Stomach (tissue), 8 donors: ENCODE measurements at regions not wholly inside any gene's neighbourhood (a gene's known extent, or its start where the extent isn't known, plus 50 kb on each side); places are given as distances from the start of the nearest gene placed in this dataset.

Experiments used
- DNase-seq, 2 donors: peaks; one replicate each; pipeline versions ENCODE4 v3.0.0 to v3.0.0-alpha.2; 2013 to 2019
- H3K27ac ChIP-seq, 5 donors: fragments of 200-600 bp in 4 of 5; sonication (generic) in 4 of 5; one replicate each; pipeline ENCODE4 v1.5.1; 2013 to 2019; ENCODE audit warnings: mild to moderate bottlenecking in 1 of 5, moderate library complexity in 1 of 5
- H3K27me3 ChIP-seq, 3 donors: fragments of 200-600 bp; sonication (generic); one replicate each; pipeline ENCODE4 v1.5.1; 2017 to 2019; ENCODE audit warnings: mixed run types in 1 of 3
- H3K36me3 ChIP-seq, 4 donors: fragments of 200-600 bp; sonication (generic); 1 replicate in 3 of 4; 2 replicates in 1 of 4; pipeline ENCODE4 v1.5.1; 2016 to 2019
- H3K4me1 ChIP-seq, 4 donors: fragments of 200-600 bp; sonication (generic); one replicate each; pipeline ENCODE4 v1.5.1; 2016 to 2019
- H3K4me3 ChIP-seq, 4 donors: fragments of 200-600 bp; sonication (generic) in 3 of 4; one replicate each; pipeline ENCODE4 v1.5.1; 2016 to 2019; ENCODE audit warnings: mild to moderate bottlenecking in 1 of 4
- H3K9me3 ChIP-seq, 4 donors: fragments of 200-600 bp; sonication (generic); one replicate each; pipeline ENCODE4 v1.5.1; 2016 to 2019
- EP300 ChIP-seq: sonication (generic); formaldehyde crosslinking; IDR thresholded peaks from one replicate; pipeline ENCODE4 v1.6.1; 2017; ENCODE audit warnings: antibody characterized with exemption
- POLR2A ChIP-seq, 4 donors: fragments of 450-650 bp; IDR thresholded peaks; one replicate each; pipeline ENCODE4 v1.6.1; 2016; ENCODE audit warnings: antibody characterized with exemption in 4 of 4, control low read depth in 2 of 4, mild to moderate bottlenecking in 1 of 4, moderate library complexity in 1 of 4
- POLR2AphosphoS5 ChIP-seq, 3 donors: sonication (generic); formaldehyde crosslinking; IDR thresholded peaks; one replicate each; pipeline ENCODE4 v1.6.1; 2016; ENCODE audit warnings: antibody characterized with exemption in 3 of 3
- WGBS, 5 donors: extraction: QIAGEN DNeasy Blood & Tissue Kit in 3 of 5; methylation state at CpG; one replicate each; pipeline versions ENCODE4 v1.1.5 to v1.1.7; 2013 to 2018; 5-methylcytosine and 5-hydroxymethylcytosine counted together
- intact Hi-C: fragments of 100-400 bp; cut with DNase I; formaldehyde crosslinking; loops from one replicate; pipeline ENCODE4 v1.15.1; 2023; ENCODE audit warnings: low total_unique reads
- TF ChIP-seq, protein P1 (sequence below), 7 experiments: fragments of 450-650 bp in 4 of 7; fragments of 200-600 bp in 3 of 7; sonication (generic) in 3 of 7; IDR thresholded peaks; one replicate each; pipeline ENCODE4 v1.5.1; 2016 to 2019; ENCODE audit warnings: antibody characterized with exemption in 7 of 7, control low read depth in 2 of 7, mild to moderate bottlenecking in 1 of 7
- donor health status: healthy with polysubstance abuse.
- donor health status: Bipolar disorder and iron deficiency.
- donor health status: healthy.

DNA sequence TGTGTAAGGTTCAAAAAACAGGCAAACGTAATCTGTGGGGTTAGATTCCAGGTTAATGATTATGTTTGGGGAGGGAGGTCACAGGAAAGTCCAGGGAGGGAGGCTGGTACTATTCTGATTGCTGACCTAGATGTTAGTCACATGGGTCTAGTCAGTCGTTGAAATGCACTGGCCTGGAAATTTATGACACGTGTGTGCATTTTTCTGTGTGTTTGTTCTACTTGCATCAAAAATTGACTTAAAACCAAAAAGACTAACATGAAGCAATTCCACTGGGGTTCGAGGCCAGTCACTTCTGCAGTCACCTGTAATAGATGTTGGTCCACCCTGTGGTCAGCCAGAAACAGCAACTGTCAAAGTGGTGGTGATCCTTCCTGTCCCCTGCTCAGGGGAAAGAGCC lies 104.2 kb upstream of the MLN start:
- H3K4me1 ChIP-seq: peaks cover 0 to 9% (median 4%) of the 10 kb centered on the region in 4 donors
- intact Hi-C loops: no loop called here
- peaks cover 0 to 10% (median 0%) of the 10 kb centered on the region in 3 donors for H3K27me3 ChIP-seq
- no peak overlapping the region for H3K27ac ChIP-seq
- no peaks in the 10 kb centered on the region for H3K36me3 ChIP-seq
- 29 to 49% (median 47%) methylated on average over 4 of the region's 4 CpGs for WGBS, 5 donors
- H3K4me3 ChIP-seq: no peak overlapping the region
- TF ChIP-seq POLR2A (IDR thresholded peaks at IDR 0.05) (no peak), POLR2AphosphoS5 (IDR thresholded peaks at IDR 0.05) (no peak), EP300 (no peak)
- TF ChIP-seq, protein P1, sequence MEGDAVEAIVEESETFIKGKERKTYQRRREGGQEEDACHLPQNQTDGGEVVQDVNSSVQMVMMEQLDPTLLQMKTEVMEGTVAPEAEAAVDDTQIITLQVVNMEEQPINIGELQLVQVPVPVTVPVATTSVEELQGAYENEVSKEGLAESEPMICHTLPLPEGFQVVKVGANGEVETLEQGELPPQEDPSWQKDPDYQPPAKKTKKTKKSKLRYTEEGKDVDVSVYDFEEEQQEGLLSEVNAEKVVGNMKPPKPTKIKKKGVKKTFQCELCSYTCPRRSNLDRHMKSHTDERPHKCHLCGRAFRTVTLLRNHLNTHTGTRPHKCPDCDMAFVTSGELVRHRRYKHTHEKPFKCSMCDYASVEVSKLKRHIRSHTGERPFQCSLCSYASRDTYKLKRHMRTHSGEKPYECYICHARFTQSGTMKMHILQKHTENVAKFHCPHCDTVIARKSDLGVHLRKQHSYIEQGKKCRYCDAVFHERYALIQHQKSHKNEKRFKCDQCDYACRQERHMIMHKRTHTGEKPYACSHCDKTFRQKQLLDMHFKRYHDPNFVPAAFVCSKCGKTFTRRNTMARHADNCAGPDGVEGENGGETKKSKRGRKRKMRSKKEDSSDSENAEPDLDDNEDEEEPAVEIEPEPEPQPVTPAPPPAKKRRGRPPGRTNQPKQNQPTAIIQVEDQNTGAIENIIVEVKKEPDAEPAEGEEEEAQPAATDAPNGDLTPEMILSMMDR (IDR thresholded peaks at IDR 0.05): no peak
- DNase-seq: peak in 1 of 2 donors; percentile 28
- no peaks in the 10 kb centered on the region for H3K9me3 ChIP-seq

DNA sequence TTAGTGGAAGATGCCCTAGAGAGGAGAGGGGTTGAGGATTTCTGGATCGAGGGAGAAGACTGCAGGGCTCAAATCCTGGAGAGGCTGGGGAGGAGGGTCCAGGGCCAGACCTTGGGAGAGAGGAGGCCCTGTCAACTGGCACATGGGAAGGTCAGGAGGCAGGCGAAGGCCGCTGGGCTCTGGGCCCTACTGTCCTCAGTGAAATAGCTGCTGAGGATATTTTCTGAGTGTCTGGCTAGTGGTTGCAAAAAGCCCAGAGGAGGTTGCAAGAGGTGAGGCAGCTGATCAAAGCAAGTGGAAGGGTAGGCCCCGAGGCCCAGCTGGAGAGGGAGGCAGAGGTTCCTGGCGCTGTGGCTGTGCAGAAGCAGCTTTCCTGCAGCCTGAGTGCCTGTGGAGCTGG lies 103.4 kb upstream of the MLN start:
- TF ChIP-seq POLR2A (IDR thresholded peaks at IDR 0.05) (no peak), EP300 (no peak), POLR2AphosphoS5 (IDR thresholded peaks at IDR 0.05) (no peak)
- TF ChIP-seq, protein P1 (IDR thresholded peaks at IDR 0.05): no peak
- no peak for DNase-seq
- WGBS, 5 donors: 65 to 85% (median 70%) methylated on average over 5 of the region's 5 CpGs
- intact Hi-C loops: no loop called here
- Histone ChIP-seq H3K27ac (no peak overlapping the region), H3K36me3 (no peaks in the 10 kb centered on the region), H3K4me3 (no peak overlapping the region), H3K9me3 (no peaks in the 10 kb centered on the region), H3K4me1 (peaks cover 0 to 7% (median 3%) of the 10 kb centered on the region in 4 donors), H3K27me3 (peaks cover 0 to 17% (median 0%) of the 10 kb centered on the region in 3 donors)

DNA sequence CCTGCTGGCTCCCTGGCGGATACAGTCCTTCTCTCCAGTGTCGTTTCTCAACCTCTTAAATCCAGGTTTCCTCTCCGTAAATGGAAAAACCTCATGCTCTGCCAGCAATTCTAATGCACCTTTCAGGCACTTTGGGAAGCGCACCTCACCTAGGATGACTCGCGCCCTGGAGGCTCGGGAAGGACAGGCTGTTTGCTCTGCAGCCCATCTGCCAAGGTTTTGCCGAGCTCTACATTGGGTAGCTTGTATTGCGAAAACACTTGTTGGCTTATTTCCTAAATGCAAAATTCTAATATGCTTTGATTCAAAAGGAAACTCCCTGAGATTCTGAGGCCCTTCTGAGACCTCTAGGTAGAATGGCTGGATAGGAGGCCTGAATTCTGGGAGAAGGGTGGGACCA lies 102.6 kb upstream of the MLN start:
- H3K36me3 ChIP-seq: no peaks in the 10 kb centered on the region
- intact Hi-C loops: no loop called here
- H3K27me3 ChIP-seq: peaks cover 0 to 25% (median 0%) of the 10 kb centered on the region in 3 donors
- DNase-seq: no peak
- peaks cover 0 to 7% (median 0%) of the 10 kb centered on the region in 4 donors for H3K4me1 ChIP-seq
- no peak overlapping the region for H3K27ac ChIP-seq
- no peak overlapping the region for H3K4me3 ChIP-seq
- no peaks in the 10 kb centered on the region for H3K9me3 ChIP-seq
- no peak for TF ChIP-seq POLR2AphosphoS5 (IDR thresholded peaks at IDR 0.05)
- TF ChIP-seq, protein P1 (IDR thresholded peaks at IDR 0.05): no peak
- no peak for TF ChIP-seq POLR2A (IDR thresholded peaks at IDR 0.05)
- TF ChIP-seq EP300: no peak
- 83 to 93% (median 85%) methylated on average over 9 of the region's 9 CpGs for WGBS, 5 donors

- intact Hi-C loops: no loop called here
- TF ChIP-seq, protein P1 (IDR thresholded peaks at IDR 0.05): no peak
- TF ChIP-seq POLR2A (IDR thresholded peaks at IDR 0.05) (no peak), POLR2AphosphoS5 (IDR thresholded peaks at IDR 0.05) (no peak), EP300 (no peak)
- H3K9me3 ChIP-seq: no peaks in the 10 kb centered on the region
- peaks cover 0 to 29% (median 0%) of the 10 kb centered on the region in 3 donors for H3K27me3 ChIP-seq
- H3K4me1 ChIP-seq: peaks cover 0 to 7% (median 0%) of the 10 kb centered on the region in 4 donors
- no peak overlapping the region for H3K4me3 ChIP-seq
- peak in 1 of 2 donors; percentile 52 for DNase-seq
- peak overlapping the region in 1 of 5 donors; percentile 12 for H3K27ac ChIP-seq
- WGBS, 5 donors: 65 to 75% (median 71%) methylated on average over 8 of the region's 8 CpGs
- no peaks in the 10 kb centered on the region for H3K36me3 ChIP-seq
These were observed 101.3 kb upstream of the MLN start for GRCh38 chr6:33905071-33905609.
